Calu3 (cell line): ENCODE measurements at regions not wholly inside any gene's neighbourhood (a gene's known extent, or its start where the extent isn't known, plus 50 kb on each side); places are given as distances from the start of the nearest gene placed in this dataset.
"Not testable (repeated sequence)": the region's sequence is repeated elsewhere in the genome, so short reads cannot be mapped to it uniquely, and the experiment has no call there.

Experiments
- BruUV-seq: library from RNA; stranded (reverse); fragments of 400-500 nt; replicated peaks from 2 replicates; lab custom pipeline; 2021; lab: Mats Ljungman, UMichigan
- CTCF ChIA-PET: fragments of 300-600 bp; sonication (Branson Sonifier 250); formaldehyde crosslinking; loops from one replicate; lab custom pipeline; 2022; ENCODE audit warnings: antibody characterized with exemption; lab: Charles Lee
- DNase-seq: peaks from one replicate; pipeline ENCODE4 v3.0.0; 2022
- H3K27ac Mint-ChIP-seq: one replicate; pipeline ENCODE4 v1.8.0; 2022; ENCODE audit warnings: mixed read lengths; ENCODE audit not compliant: unreplicated experiment
- H3K27me3 Mint-ChIP-seq: one replicate; pipeline ENCODE4 v1.8.0; 2022; ENCODE audit warnings: mixed read lengths; ENCODE audit not compliant: unreplicated experiment
- H3K36me3 Mint-ChIP-seq: one replicate; pipeline ENCODE4 v1.8.0; 2022; ENCODE audit warnings: mild to moderate bottlenecking, moderate library complexity, mixed read lengths; ENCODE audit not compliant: insufficient read depth, unreplicated experiment
- H3K4me1 Mint-ChIP-seq: one replicate; pipeline ENCODE4 v1.8.0; 2022; ENCODE audit warnings: mild to moderate bottlenecking, low read depth, mixed read lengths; ENCODE audit not compliant: unreplicated experiment
- H3K4me3 Mint-ChIP-seq: one replicate; pipeline ENCODE4 v1.8.0; 2022; ENCODE audit warnings: mild to moderate bottlenecking, low read depth, moderate library complexity, mixed read lengths; ENCODE audit not compliant: unreplicated experiment
- H3K9me3 Mint-ChIP-seq: one replicate; pipeline ENCODE4 v1.8.0; 2022; ENCODE audit warnings: low read depth, mixed read lengths; ENCODE audit not compliant: unreplicated experiment
- intact Hi-C: fragments of 100-400 bp; cut with micrococcal nuclease; formaldehyde crosslinking; loops from one replicate; pipeline ENCODE4 v1.10.0; 2022; ENCODE audit not compliant: unreplicated experiment
- TF ChIP-seq, protein P1 (sequence below): fragments of 200-600 bp; IDR thresholded peaks from one replicate; pipeline ENCODE4 v1.8.0; 2022; ENCODE audit warnings: antibody characterized with exemption; ENCODE audit not compliant: unreplicated experiment

GRCh38 chr1:229150518-229150917, 120.4 kb upstream of the RAB4A start:
- DNase-seq, result no peak
- TF ChIP-seq, protein P1, sequence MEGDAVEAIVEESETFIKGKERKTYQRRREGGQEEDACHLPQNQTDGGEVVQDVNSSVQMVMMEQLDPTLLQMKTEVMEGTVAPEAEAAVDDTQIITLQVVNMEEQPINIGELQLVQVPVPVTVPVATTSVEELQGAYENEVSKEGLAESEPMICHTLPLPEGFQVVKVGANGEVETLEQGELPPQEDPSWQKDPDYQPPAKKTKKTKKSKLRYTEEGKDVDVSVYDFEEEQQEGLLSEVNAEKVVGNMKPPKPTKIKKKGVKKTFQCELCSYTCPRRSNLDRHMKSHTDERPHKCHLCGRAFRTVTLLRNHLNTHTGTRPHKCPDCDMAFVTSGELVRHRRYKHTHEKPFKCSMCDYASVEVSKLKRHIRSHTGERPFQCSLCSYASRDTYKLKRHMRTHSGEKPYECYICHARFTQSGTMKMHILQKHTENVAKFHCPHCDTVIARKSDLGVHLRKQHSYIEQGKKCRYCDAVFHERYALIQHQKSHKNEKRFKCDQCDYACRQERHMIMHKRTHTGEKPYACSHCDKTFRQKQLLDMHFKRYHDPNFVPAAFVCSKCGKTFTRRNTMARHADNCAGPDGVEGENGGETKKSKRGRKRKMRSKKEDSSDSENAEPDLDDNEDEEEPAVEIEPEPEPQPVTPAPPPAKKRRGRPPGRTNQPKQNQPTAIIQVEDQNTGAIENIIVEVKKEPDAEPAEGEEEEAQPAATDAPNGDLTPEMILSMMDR, result no peak
- Mint-ChIP-seq H3K27ac (no peak overlapping the region), H3K27me3 (no peaks in the 10 kb centered on the region), H3K4me3 (no peak overlapping the region), H3K9me3 (no peaks in the 10 kb centered on the region), H3K4me1 (no peaks in the 10 kb centered on the region), H3K36me3 (no peaks in the 10 kb centered on the region)
- intact Hi-C loops, result loop anchor here (10.0 kb wide), 1 partner anchor 216 kb away; no protein-coding TSS in a partner anchor
- BruUV-seq, result no TSS peak
- CTCF ChIA-PET, result interaction anchor here (0.6 kb wide), 1 partner anchor 1143 kb away, joined by 3 read pairs; no protein-coding TSS in a partner anchor

DNA sequence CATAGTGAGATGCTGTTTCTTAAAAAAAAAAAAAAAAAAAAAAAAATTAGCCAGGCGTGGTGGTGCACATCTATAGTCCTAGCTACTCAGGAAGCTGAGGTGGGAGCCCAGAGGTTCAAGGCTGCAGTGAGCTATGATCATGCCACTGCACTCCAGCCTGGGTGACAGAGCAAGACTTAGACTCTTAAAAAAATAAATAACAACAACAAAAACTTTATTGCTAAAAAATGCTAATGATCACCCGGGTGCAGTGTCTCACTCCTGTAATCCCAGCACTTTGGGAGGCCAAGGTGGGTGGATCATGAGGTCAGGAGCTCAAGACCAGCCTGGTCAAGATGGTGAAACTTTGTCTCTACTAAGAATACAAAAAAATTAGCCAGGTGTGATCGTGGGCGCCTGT, 119.5 kb upstream of the RAB4A start:
- not testable (repeated sequence) for H3K27ac Mint-ChIP-seq, DNase-seq, H3K36me3 Mint-ChIP-seq, H3K27me3 Mint-ChIP-seq, H3K4me3 Mint-ChIP-seq, H3K9me3 Mint-ChIP-seq, H3K4me1 Mint-ChIP-seq, BruUV-seq
- CTCF ChIA-PET, result interaction anchor here (0.6 kb wide), 1 partner anchor 1142 kb away, joined by 3 read pairs; no protein-coding TSS in a partner anchor
- intact Hi-C loops, result loop anchor here (10.0 kb wide), 1 partner anchor 217 kb away; no protein-coding TSS in a partner anchor

DNA sequence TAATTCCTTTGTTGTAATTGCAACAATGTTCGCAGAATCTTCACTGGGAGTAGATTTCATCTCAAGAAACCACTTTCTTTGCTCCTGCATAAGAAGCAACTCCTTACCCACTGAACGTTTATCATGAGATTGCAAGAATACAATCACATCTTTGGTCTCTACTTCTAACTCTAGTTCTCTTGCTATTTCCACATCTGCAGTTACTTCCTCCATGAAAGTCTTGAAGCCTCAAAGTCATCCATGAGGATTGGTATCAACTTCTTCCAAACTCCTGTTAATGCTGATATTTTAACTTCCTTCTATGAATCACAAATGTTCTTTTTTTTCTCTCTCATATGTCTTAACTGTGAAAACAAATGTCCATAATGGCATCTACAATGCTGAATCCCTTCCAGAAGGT, 118.6 kb upstream of the RAB4A start:
- no peak for DNase-seq
- Mint-ChIP-seq H3K9me3 (no peaks in the 10 kb centered on the region), H3K36me3 (no peaks in the 10 kb centered on the region), H3K27ac (no peak overlapping the region), H3K4me3 (no peak overlapping the region), H3K4me1 (peaks cover 8% of the 10 kb centered on the region), H3K27me3 (no peaks in the 10 kb centered on the region)
- intact Hi-C loops, result loop anchor here (10.0 kb wide), 1 partner anchor 218 kb away; no protein-coding TSS in a partner anchor
- no TSS peak for BruUV-seq
- TF ChIP-seq, protein P1, result no peak
- CTCF ChIA-PET, result no interaction called here

- Mint-ChIP-seq H3K4me3 (no peak overlapping the region), H3K27me3 (no peaks in the 10 kb centered on the region), H3K27ac (no peak overlapping the region), H3K9me3 (no peaks in the 10 kb centered on the region), H3K36me3 (no peaks in the 10 kb centered on the region), H3K4me1 (peaks cover 8% of the 10 kb centered on the region)
- intact Hi-C loops, result loop anchor here (10.0 kb wide), 1 partner anchor 219 kb away; no protein-coding TSS in a partner anchor
- CTCF ChIA-PET, result no interaction called here
- no TSS peak for BruUV-seq
- DNase-seq, result no peak
- TF ChIP-seq, protein P1, result no peak
Measured at GRCh38 chr1:229153955-229154548, 116.9 kb upstream of the RAB4A start.

- BruUV-seq, result no TSS peak
- H3K36me3 Mint-ChIP-seq, result no peaks in the 10 kb centered on the region
- CTCF ChIA-PET, result no interaction called here
- intact Hi-C loops, result loop anchor here (10.0 kb wide), 1 partner anchor 220 kb away; no protein-coding TSS in a partner anchor
- H3K4me3 Mint-ChIP-seq, result no peak overlapping the region
- no peaks in the 10 kb centered on the region for H3K27me3 Mint-ChIP-seq
- no peaks in the 10 kb centered on the region for H3K9me3 Mint-ChIP-seq
- no peak for DNase-seq
- H3K4me1 Mint-ChIP-seq, result peaks cover 8% of the 10 kb centered on the region
- TF ChIP-seq, protein P1, result no peak
- H3K27ac Mint-ChIP-seq, result no peak overlapping the region
Measured at GRCh38 chr1:229154811-229155210, 116.1 kb upstream of the RAB4A start.
